ENCODE measurements at regions not wholly inside any gene's neighbourhood (a gene's known extent, or its start where the extent isn't known, plus 50 kb on each side); places are given as distances from the start of the nearest gene placed in this dataset.
A peak's percentile ranks its signal among the peaks of the same experiment; 100 is the strongest.
"Not testable (repeated sequence)": the region's sequence is repeated elsewhere in the genome, so short reads cannot be mapped to it uniquely, and the experiment has no call there.

GRCh38 chr11:93921695-93922468 lies 71.5 kb upstream of the VSTM5 start:
- no peaks in the 10 kb centered on the region for H3K27me3 ChIP-seq (ENCODE audit: control insufficient read depth, insufficient read depth, low read length)
- Mint-ChIP-seq H3K27ac (no peak overlapping the region), H3K4me3 (no peak overlapping the region), H3K9me3 (peaks cover 0 to 3% of the 10 kb centered on the region in 2 donors), H3K27me3 (ENCODE audit: low read depth in 2 of 2) (peaks cover 12 to 32% of the 10 kb centered on the region in 2 donors), H3K4me1 (no peaks in the 10 kb centered on the region), H3K36me3 (peaks cover 7% of the 10 kb centered on the region)
- TF ChIP-seq CTCF (IDR thresholded peaks at IDR 0.05) = no peak
- 51% methylated on average over 6 of the region's 7 CpGs for WGBS (ENCODE audit: insufficient coverage)
- intact Hi-C loops (cut with micrococcal nuclease) = loop anchor here (10.0 kb wide), 1 partner anchor 583 kb away; no protein-coding TSS in a partner anchor
- no peaks in the 10 kb centered on the region for H3K36me3 ChIP-seq (ENCODE audit: control insufficient read depth, insufficient read depth, low read length)
- H3K9me3 ChIP-seq (ENCODE audit: control insufficient read depth, insufficient read depth, low read length) = no peaks in the 10 kb centered on the region
- no peak for ATAC-seq
- no peak overlapping the region for H3K27ac ChIP-seq (ENCODE audit: low read length)
- peak in 1 of 2 donors; percentile 36 for DNase-seq
- no peaks in the 10 kb centered on the region for H3K4me1 ChIP-seq (ENCODE audit: control insufficient read depth, insufficient read depth, low read length)
- H3K4me3 ChIP-seq (ENCODE audit: low read length) = no peak overlapping the region

GRCh38 chr11:93922830-93923229 lies 72.4 kb upstream of the VSTM5 start:
- Histone ChIP-seq H3K9me3 (ENCODE audit: control insufficient read depth, insufficient read depth, low read length) (no peaks in the 10 kb centered on the region), H3K4me3 (ENCODE audit: low read length) (no peak overlapping the region), H3K27me3 (ENCODE audit: control insufficient read depth, insufficient read depth, low read length) (no peaks in the 10 kb centered on the region), H3K4me1 (ENCODE audit: control insufficient read depth, insufficient read depth, low read length) (no peaks in the 10 kb centered on the region), H3K36me3 (ENCODE audit: control insufficient read depth, insufficient read depth, low read length) (no peaks in the 10 kb centered on the region), H3K27ac (ENCODE audit: low read length) (no peak overlapping the region)
- Mint-ChIP-seq H3K36me3 (peaks cover 7% of the 10 kb centered on the region), H3K4me1 (no peaks in the 10 kb centered on the region), H3K27me3 (ENCODE audit: low read depth in 2 of 2) (peaks cover 12 to 32% of the 10 kb centered on the region in 2 donors), H3K27ac (no peak overlapping the region), H3K4me3 (no peak overlapping the region), H3K9me3 (peaks cover 0 to 3% of the 10 kb centered on the region in 2 donors)
- WGBS (ENCODE audit: insufficient coverage) = 94% methylated on average over 1 of the region's 4 CpGs
- intact Hi-C loops (cut with micrococcal nuclease) = loop anchor here (10.0 kb wide), 1 partner anchor 582 kb away; no protein-coding TSS in a partner anchor
- no peak for ATAC-seq
- no peak for TF ChIP-seq CTCF (IDR thresholded peaks at IDR 0.05)
- no peak for DNase-seq

- intact Hi-C loops (cut with micrococcal nuclease) = loop anchor here (10.0 kb wide), 1 partner anchor 579 kb away; no protein-coding TSS in a partner anchor
- not testable (repeated sequence) for H3K4me1 ChIP-seq (ENCODE audit: control insufficient read depth, insufficient read depth, low read length); H3K27ac ChIP-seq (ENCODE audit: low read length); H3K4me3 ChIP-seq (ENCODE audit: low read length); H3K4me1 Mint-ChIP-seq; ATAC-seq; H3K27me3 ChIP-seq (ENCODE audit: control insufficient read depth, insufficient read depth, low read length); H3K36me3 ChIP-seq (ENCODE audit: control insufficient read depth, insufficient read depth, low read length); H3K27ac Mint-ChIP-seq; H3K9me3 ChIP-seq (ENCODE audit: control insufficient read depth, insufficient read depth, low read length); H3K4me3 Mint-ChIP-seq; H3K9me3 Mint-ChIP-seq; DNase-seq; H3K36me3 Mint-ChIP-seq
- no CpG with 5 or more reads among the region's 2 CpGs for WGBS (ENCODE audit: insufficient coverage)
- peaks cover 15 to 43% of the 10 kb centered on the region in 2 donors for H3K27me3 Mint-ChIP-seq (ENCODE audit: low read depth in 2 of 2)
These were observed 75.7 kb upstream of the VSTM5 start for GRCh38 chr11:93926099-93926498.

- H3K4me3 ChIP-seq (ENCODE audit: low read length) = no peak overlapping the region
- WGBS (ENCODE audit: insufficient coverage) = 87% methylated on average over 1 of the region's 1 CpG
- H3K36me3 ChIP-seq (ENCODE audit: control insufficient read depth, insufficient read depth, low read length) = no peaks in the 10 kb centered on the region
- no peak for DNase-seq
- no peaks in the 10 kb centered on the region for H3K4me1 ChIP-seq (ENCODE audit: control insufficient read depth, insufficient read depth, low read length)
- no peak overlapping the region for H3K27ac ChIP-seq (ENCODE audit: low read length)
- H3K27ac Mint-ChIP-seq = no peak overlapping the region
- peaks cover 8 to 26% of the 10 kb centered on the region in 2 donors for H3K27me3 Mint-ChIP-seq (ENCODE audit: low read depth in 2 of 2)
- H3K36me3 Mint-ChIP-seq = peaks cover 7% of the 10 kb centered on the region
- no peaks in the 10 kb centered on the region for H3K9me3 ChIP-seq (ENCODE audit: control insufficient read depth, insufficient read depth, low read length)
- H3K4me3 Mint-ChIP-seq = no peak overlapping the region
- H3K9me3 Mint-ChIP-seq = peaks cover 0 to 7% of the 10 kb centered on the region in 2 donors
- TF ChIP-seq CTCF (IDR thresholded peaks at IDR 0.05) = no peak
- H3K27me3 ChIP-seq (ENCODE audit: control insufficient read depth, insufficient read depth, low read length) = no peaks in the 10 kb centered on the region
- ATAC-seq = no peak
- H3K4me1 Mint-ChIP-seq = no peaks in the 10 kb centered on the region
- intact Hi-C loops (cut with micrococcal nuclease) = loop anchor here (10.0 kb wide), 1 partner anchor 575 kb away; no protein-coding TSS in a partner anchor
These were observed 79.0 kb upstream of the VSTM5 start for GRCh38 chr11:93929407-93929806.
